ENCODE measurements at regions not wholly inside any gene's neighbourhood (a gene's known extent, or its start where the extent isn't known, plus 50 kb on each side); places are given as distances from the start of the nearest gene placed in this dataset.

- no peak for DNase-seq (ENCODE audit: low read depth)
These were observed 133.9 kb upstream of the ZNF618 start for GRCh38 chr9:113741886-113742854.

GRCh38 chr9:113742878-113743277 lies 133.2 kb upstream of the ZNF618 start:
- DNase-seq (ENCODE audit: low read depth) = no peak

GRCh38 chr9:113746486-113746885 lies 129.6 kb upstream of the ZNF618 start:
- no peak for DNase-seq (ENCODE audit: low read depth)

- no peak for DNase-seq (ENCODE audit: low read depth)
These were observed 128.0 kb upstream of the ZNF618 start for GRCh38 chr9:113748135-113748534.

GRCh38 chr9:113753398-113754119 lies 122.5 kb upstream of the ZNF618 start:
- DNase-seq (ENCODE audit: low read depth) = no peak

GRCh38 chr9:113754739-113755138 lies 121.4 kb upstream of the ZNF618 start:
- DNase-seq (ENCODE audit: low read depth) = no peak

GRCh38 chr9:113755433-113755832 lies 120.7 kb upstream of the ZNF618 start:
- no peak for DNase-seq (ENCODE audit: low read depth)

GRCh38 chr9:113756476-113757192 lies 119.5 kb upstream of the ZNF618 start:
- no peak for DNase-seq (ENCODE audit: low read depth)

GRCh38 chr9:113763429-113763828 lies 112.7 kb upstream of the ZNF618 start:
- no peak for DNase-seq (ENCODE audit: low read depth)

- no peak for DNase-seq (ENCODE audit: low read depth)
These were observed 111.5 kb upstream of the ZNF618 start for GRCh38 chr9:113764572-113764971.

GRCh38 chr9:113769412-113769811 lies 106.7 kb upstream of the ZNF618 start:
- DNase-seq (ENCODE audit: low read depth) = no peak

GRCh38 chr9:113770396-113770795 lies 105.7 kb upstream of the ZNF618 start:
- DNase-seq (ENCODE audit: low read depth) = no peak

- DNase-seq (ENCODE audit: low read depth) = no peak
These were observed 104.9 kb upstream of the ZNF618 start for GRCh38 chr9:113771199-113771598.

GRCh38 chr9:113772121-113772810 lies 103.8 kb upstream of the ZNF618 start:
- DNase-seq (ENCODE audit: low read depth) = no peak

GRCh38 chr9:113774963-113775362 lies 101.1 kb upstream of the ZNF618 start:
- DNase-seq (ENCODE audit: low read depth) = no peak

GRCh38 chr9:113775749-113776148 lies 100.4 kb upstream of the ZNF618 start:
- DNase-seq (ENCODE audit: low read depth) = no peak

- no peak for DNase-seq (ENCODE audit: low read depth)
These were observed 99.9 kb upstream of the ZNF618 start for GRCh38 chr9:113776194-113776593.

GRCh38 chr9:113781381-113781780 lies 94.7 kb upstream of the ZNF618 start:
- no peak for DNase-seq (ENCODE audit: low read depth)

- DNase-seq (ENCODE audit: low read depth) = no peak
These were observed 94.2 kb upstream of the ZNF618 start for GRCh38 chr9:113781896-113782295.

- DNase-seq (ENCODE audit: low read depth) = no peak
These were observed 92.6 kb upstream of the ZNF618 start for GRCh38 chr9:113783475-113783874.

- DNase-seq (ENCODE audit: low read depth) = no peak
These were observed 90.8 kb upstream of the ZNF618 start for GRCh38 chr9:113785334-113785733.

- no peak for DNase-seq (ENCODE audit: low read depth)
These were observed 90.0 kb upstream of the ZNF618 start for GRCh38 chr9:113786071-113786470.
